ENCODE measurements at regions not wholly inside any gene's neighbourhood (a gene's known extent, or its start where the extent isn't known, plus 50 kb on each side); places are given as distances from the start of the nearest gene placed in this dataset.

DNA sequence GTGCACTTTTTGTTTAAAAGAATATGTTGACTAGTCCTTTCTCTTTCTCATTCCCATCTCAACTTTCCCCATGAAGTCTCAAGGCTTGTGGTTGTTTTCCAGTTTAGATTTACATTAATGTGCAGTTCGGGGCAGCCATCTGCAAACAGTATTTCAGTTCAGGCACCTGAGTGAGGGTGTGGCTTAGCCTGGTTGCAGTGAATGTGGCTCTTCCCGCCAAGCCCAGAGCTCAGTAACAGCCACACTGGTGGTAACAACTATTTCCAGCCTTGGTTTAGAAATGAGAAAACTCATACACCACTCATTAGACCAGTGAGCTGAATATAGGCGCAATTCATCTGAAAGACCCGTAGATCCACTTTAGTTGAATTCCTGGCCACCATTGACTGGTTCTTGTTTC, 394.3 kb downstream of the CMPK2 start:
- intact Hi-C loops (cut with DNase I), result no loop called here
- no peak overlapping the region for H3K9ac ChIP-seq (ENCODE audit: low read depth in 2 of 2, low read length in 2 of 2)
- no peak overlapping the region for H3K27ac ChIP-seq
- H3K9me3 ChIP-seq, result no peaks in the 10 kb centered on the region
- no peaks in the 10 kb centered on the region for H3K4me1 ChIP-seq
- no peak overlapping the region for H3K4me3 ChIP-seq
- TF ChIP-seq, protein P1, sequence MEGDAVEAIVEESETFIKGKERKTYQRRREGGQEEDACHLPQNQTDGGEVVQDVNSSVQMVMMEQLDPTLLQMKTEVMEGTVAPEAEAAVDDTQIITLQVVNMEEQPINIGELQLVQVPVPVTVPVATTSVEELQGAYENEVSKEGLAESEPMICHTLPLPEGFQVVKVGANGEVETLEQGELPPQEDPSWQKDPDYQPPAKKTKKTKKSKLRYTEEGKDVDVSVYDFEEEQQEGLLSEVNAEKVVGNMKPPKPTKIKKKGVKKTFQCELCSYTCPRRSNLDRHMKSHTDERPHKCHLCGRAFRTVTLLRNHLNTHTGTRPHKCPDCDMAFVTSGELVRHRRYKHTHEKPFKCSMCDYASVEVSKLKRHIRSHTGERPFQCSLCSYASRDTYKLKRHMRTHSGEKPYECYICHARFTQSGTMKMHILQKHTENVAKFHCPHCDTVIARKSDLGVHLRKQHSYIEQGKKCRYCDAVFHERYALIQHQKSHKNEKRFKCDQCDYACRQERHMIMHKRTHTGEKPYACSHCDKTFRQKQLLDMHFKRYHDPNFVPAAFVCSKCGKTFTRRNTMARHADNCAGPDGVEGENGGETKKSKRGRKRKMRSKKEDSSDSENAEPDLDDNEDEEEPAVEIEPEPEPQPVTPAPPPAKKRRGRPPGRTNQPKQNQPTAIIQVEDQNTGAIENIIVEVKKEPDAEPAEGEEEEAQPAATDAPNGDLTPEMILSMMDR (IDR thresholded peaks at IDR 0.05), result no peak
- no peak for DNase-seq
- no peaks in the 10 kb centered on the region for H3K27me3 ChIP-seq
- no peaks in the 10 kb centered on the region for H3K36me3 ChIP-seq

DNA sequence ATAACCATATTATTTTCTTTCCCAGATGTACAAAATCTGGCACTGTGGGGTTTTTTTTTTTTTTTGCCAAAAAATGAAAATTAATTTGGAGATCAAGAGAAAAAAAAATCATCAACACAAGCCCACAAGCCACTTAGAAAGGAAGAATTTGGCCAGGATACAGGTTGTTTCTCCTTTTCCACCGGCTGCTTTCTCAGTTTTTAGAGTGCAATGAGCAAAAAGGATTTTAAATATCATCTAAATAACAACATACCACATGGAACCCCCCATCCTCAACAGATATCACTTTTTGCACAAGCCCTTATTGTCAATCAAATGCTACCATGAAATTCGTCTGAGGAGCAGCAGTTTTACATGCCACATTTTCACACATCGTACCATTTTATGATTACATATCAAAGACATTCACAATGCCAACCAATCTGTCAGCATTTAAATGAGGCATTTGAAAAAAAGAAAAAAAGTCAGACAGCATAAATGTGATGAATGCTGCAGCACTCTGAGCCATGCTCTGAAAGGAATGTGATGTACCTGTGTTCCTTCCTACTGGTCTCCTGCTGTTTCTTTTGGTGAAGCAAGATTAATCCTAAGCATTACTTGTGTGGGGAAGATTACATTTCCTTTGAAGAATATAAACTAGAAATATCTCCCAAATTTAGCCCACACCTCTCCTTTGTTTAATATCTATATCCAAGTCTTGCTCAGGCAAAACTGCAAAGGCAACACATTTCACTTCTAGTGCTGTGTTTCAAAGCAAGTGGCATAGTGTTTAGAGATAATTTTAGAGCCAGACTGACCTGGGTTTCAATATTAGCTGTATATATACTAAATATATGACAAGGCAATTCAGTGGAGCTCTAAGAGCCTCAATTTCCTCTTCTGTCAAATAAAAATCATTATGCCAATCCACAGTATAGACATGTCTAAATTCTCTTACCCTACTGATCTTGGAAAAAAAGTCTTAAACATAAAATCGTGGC, 391.3 kb downstream of the CMPK2 start:
- Histone ChIP-seq H3K36me3 (no peaks in the 10 kb centered on the region), H3K9me3 (no peaks in the 10 kb centered on the region), H3K9ac (ENCODE audit: low read depth in 2 of 2, low read length in 2 of 2) (no peak overlapping the region), H3K27ac (no peak overlapping the region), H3K4me1 (no peaks in the 10 kb centered on the region), H3K4me3 (no peak overlapping the region), H3K27me3 (no peaks in the 10 kb centered on the region)
- intact Hi-C loops (cut with DNase I), result no loop called here
- no peak for DNase-seq
- TF ChIP-seq, protein P1 (IDR thresholded peaks at IDR 0.05), result no peak

DNA sequence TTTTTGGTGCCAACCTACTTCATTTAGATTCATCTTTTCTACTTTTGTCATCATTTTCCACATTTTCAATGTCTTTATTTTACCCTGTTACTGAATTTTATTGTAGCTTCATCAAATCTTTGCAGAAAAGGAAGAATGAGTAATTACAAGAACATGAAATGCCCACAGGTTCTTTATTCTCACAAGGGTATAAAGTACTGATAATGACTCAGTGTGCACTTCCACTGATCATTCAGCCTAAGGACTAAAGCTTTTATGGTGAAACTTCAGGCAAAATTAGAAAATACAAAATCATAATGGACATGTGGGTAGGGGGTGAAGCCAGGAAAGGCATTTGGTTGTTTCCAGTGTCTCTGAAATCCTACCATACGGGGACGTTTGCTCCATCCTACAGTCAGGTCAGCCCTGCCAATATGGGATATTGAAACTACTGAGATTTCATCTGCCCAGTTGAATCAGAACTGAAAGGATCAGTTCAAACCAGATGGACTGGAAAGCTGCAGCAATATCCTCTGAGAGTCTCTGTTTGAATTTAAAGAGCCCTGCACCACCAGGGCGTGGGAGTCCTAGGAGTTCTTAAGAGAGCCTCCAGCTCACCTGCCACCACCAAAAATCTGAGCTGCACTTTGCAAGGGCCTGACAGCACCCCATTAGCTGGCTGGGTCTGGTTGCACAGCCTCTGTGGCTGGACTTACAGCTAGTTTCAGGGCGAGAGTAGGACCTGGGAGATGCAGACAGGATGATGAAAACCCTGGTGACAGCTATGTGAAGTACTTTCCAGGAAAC, 390.4 kb downstream of the CMPK2 start:
- DNase-seq, result no peak
- Histone ChIP-seq H3K27ac (no peak overlapping the region), H3K4me3 (no peak overlapping the region), H3K36me3 (no peaks in the 10 kb centered on the region), H3K9ac (ENCODE audit: low read depth in 2 of 2, low read length in 2 of 2) (no peak overlapping the region), H3K9me3 (no peaks in the 10 kb centered on the region), H3K27me3 (no peaks in the 10 kb centered on the region), H3K4me1 (no peaks in the 10 kb centered on the region)
- TF ChIP-seq, protein P1 (IDR thresholded peaks at IDR 0.05), result no peak
- intact Hi-C loops (cut with DNase I), result no loop called here

DNA sequence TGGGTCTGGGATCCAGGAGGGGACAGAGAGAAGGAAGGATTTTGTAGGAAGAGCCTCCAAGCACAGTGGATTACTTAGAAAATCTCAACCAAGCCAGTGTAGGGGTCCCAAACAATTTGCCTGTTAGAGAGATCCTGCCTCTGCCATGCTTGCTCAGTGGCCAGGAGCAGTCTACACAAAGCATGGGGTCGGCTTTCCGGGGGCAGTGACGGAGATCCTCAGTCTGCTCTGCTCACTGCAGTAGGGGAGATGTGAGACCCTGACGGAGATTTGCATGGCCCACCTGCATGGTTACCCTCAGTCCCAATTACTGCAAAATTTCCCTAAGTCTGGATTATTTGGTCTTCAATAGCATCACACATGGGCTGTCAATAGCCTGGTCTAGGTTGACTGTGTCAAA, 385.2 kb downstream of the CMPK2 start:
- Histone ChIP-seq H3K36me3 (no peaks in the 10 kb centered on the region), H3K9ac (ENCODE audit: low read depth in 2 of 2, low read length in 2 of 2) (no peak overlapping the region), H3K27me3 (no peaks in the 10 kb centered on the region), H3K4me1 (no peaks in the 10 kb centered on the region), H3K4me3 (no peak overlapping the region), H3K27ac (no peak overlapping the region), H3K9me3 (no peaks in the 10 kb centered on the region)
- intact Hi-C loops (cut with DNase I), result no loop called here
- TF ChIP-seq, protein P1 (IDR thresholded peaks at IDR 0.05), result no peak
- no peak for DNase-seq

DNA sequence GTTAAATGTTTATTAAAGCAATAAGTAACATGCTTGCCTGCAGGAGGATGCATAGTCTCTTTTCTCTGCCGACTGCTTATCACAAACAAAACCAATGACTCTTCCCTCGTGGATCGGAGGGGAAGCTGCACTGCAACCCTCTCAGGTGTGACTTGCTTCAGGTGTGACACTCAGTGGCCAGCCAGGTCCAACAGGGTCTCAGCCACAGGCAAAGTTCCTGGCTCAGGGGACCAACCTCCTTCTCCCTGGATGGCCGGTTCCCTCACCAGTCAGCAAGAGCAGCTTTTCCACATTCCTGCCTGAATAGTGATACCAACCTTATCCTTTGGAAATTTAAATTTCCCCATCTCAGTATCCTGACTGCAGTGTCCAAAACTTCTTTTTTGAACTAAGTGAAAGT, 383.5 kb downstream of the CMPK2 start:
- DNase-seq, result no peak
- intact Hi-C loops (cut with DNase I), result no loop called here
- Histone ChIP-seq H3K27me3 (no peaks in the 10 kb centered on the region), H3K27ac (no peak overlapping the region), H3K36me3 (no peaks in the 10 kb centered on the region), H3K4me3 (no peak overlapping the region), H3K4me1 (no peaks in the 10 kb centered on the region), H3K9ac (ENCODE audit: low read depth in 2 of 2, low read length in 2 of 2) (no peak overlapping the region), H3K9me3 (no peaks in the 10 kb centered on the region)
- TF ChIP-seq, protein P1 (IDR thresholded peaks at IDR 0.05), result no peak
